HEK293T (cell line): ENCODE measurements at regions not wholly inside any gene's neighbourhood (a gene's known extent, or its start where the extent isn't known, plus 50 kb on each side); places are given as distances from the start of the nearest gene placed in this dataset.

Experiments used
- ARNT ChIP-seq: fragments of 450-650 bp; IDR thresholded peaks from 2 replicates; pipeline ENCODE4 v1.6.1; 2017; ENCODE audit warnings: mild to moderate bottlenecking
- BHLHE40 ChIP-seq: fragments of 450-650 bp; IDR thresholded peaks from 2 replicates; pipeline ENCODE4 v1.6.1; 2016; ENCODE audit warnings: mild to moderate bottlenecking, moderate library complexity, borderline replicate concordance
- HDGF ChIP-seq: fragments of 450-650 bp; IDR thresholded peaks from 2 replicates; pipeline ENCODE4 v1.6.1; 2017; ENCODE audit warnings: antibody characterized with exemption, borderline replicate concordance
- SUZ12 ChIP-seq: fragments of 450-650 bp; IDR thresholded peaks from 2 replicates; pipeline ENCODE4 v1.6.1; 2016; ENCODE audit warnings: mild to moderate bottlenecking
- TF ChIP-seq, protein P1 (sequence below): fragments of 450-650 bp; IDR thresholded peaks from 2 replicates; pipeline ENCODE4 v1.6.1; 2016

DNA sequence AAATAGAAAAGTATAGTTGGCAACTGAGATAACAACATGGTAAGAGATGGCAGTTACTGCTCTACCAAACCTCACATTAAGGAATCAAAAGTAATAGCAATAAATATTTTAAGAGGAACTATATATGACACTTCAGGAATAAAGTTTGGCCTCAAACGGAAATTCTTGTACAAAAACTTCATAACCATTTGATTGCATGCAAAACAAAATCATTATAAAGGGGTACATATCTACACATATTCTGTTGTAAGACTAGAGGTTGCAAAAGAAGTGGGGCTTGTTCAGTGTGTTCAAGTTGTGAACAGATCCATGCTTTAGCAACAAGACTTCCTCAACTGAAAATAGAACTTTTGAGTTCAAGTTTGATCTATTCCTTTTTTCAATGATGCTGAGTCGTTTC, 133.5 kb upstream of the MIR17HG start:
- no peak for TF ChIP-seq BHLHE40
- TF ChIP-seq ARNT, result no peak
- TF ChIP-seq, protein P1, sequence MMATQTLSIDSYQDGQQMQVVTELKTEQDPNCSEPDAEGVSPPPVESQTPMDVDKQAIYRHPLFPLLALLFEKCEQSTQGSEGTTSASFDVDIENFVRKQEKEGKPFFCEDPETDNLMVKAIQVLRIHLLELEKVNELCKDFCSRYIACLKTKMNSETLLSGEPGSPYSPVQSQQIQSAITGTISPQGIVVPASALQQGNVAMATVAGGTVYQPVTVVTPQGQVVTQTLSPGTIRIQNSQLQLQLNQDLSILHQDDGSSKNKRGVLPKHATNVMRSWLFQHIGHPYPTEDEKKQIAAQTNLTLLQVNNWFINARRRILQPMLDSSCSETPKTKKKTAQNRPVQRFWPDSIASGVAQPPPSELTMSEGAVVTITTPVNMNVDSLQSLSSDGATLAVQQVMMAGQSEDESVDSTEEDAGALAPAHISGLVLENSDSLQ, result no peak
- TF ChIP-seq HDGF, result no peak
- no peak for TF ChIP-seq SUZ12
